AG20443 (cell line): ENCODE measurements at regions not wholly inside any gene's neighbourhood (a gene's known extent, or its start where the extent isn't known, plus 50 kb on each side); places are given as distances from the start of the nearest gene placed in this dataset.
"Not testable (repeated sequence)": the region's sequence is repeated elsewhere in the genome, so short reads cannot be mapped to it uniquely, and the experiment has no call there.

Source experiments
- DNase-seq: peaks from one replicate; pipeline ENCODE4 v3.0.0; 2012; ENCODE audit warnings: low spot score, mixed read lengths

- DNase-seq = no peak
Observed at GRCh38 chr9:75683591-75683990, 206.9 kb upstream of the PCSK5 start.

GRCh38 chr9:75685062-75685461 lies 205.4 kb upstream of the PCSK5 start:
- DNase-seq = no peak

- DNase-seq = no peak
Observed at GRCh38 chr9:75687359-75687953, 203.0 kb upstream of the PCSK5 start.

- DNase-seq = not testable (repeated sequence)
Observed at GRCh38 chr9:75690551-75690950, 199.9 kb upstream of the PCSK5 start.

GRCh38 chr9:75691408-75691807 lies 199.1 kb upstream of the PCSK5 start:
- no peak for DNase-seq

- DNase-seq = no peak
Observed at GRCh38 chr9:75692309-75692708, 198.2 kb upstream of the PCSK5 start.

GRCh38 chr9:75695921-75696320 lies 194.6 kb upstream of the PCSK5 start:
- no peak for DNase-seq

- no peak for DNase-seq
Observed at GRCh38 chr9:75699017-75699416, 191.5 kb upstream of the PCSK5 start.

GRCh38 chr9:75699625-75700251 lies 190.7 kb upstream of the PCSK5 start:
- no peak for DNase-seq

- no peak for DNase-seq
Observed at GRCh38 chr9:75700252-75700640, 190.2 kb upstream of the PCSK5 start.

GRCh38 chr9:75707191-75707590 lies 183.3 kb upstream of the PCSK5 start:
- DNase-seq = no peak

GRCh38 chr9:75709698-75710097 lies 180.8 kb upstream of the PCSK5 start:
- DNase-seq = no peak

GRCh38 chr9:75712700-75713099 lies 177.8 kb upstream of the PCSK5 start:
- no peak for DNase-seq

- DNase-seq = no peak
Observed at GRCh38 chr9:75713335-75713734, 177.1 kb upstream of the PCSK5 start.

- DNase-seq = no peak
Observed at GRCh38 chr9:75715360-75715759, 175.1 kb upstream of the PCSK5 start.

- DNase-seq = no peak
Observed at GRCh38 chr9:75718677-75719076, 171.8 kb upstream of the PCSK5 start.

- no peak for DNase-seq
Observed at GRCh38 chr9:75728391-75728790, 162.1 kb upstream of the PCSK5 start.

GRCh38 chr9:75734802-75735201 lies 155.7 kb upstream of the PCSK5 start:
- no peak for DNase-seq

GRCh38 chr9:75739884-75740611 lies 150.4 kb upstream of the PCSK5 start:
- no peak for DNase-seq

GRCh38 chr9:75743855-75744254 lies 146.6 kb upstream of the PCSK5 start:
- DNase-seq = no peak

- no peak for DNase-seq
Observed at GRCh38 chr9:75754080-75754479, 136.4 kb upstream of the PCSK5 start.

GRCh38 chr9:75775166-75775565 lies 115.3 kb upstream of the PCSK5 start:
- no peak for DNase-seq

- DNase-seq = no peak
Observed at GRCh38 chr9:75775966-75776691, 114.3 kb upstream of the PCSK5 start.
